ENCODE measurements at regions not wholly inside any gene's neighbourhood (a gene's known extent, or its start where the extent isn't known, plus 50 kb on each side); places are given as distances from the start of the nearest gene placed in this dataset.

GRCh38 chr4:12562021-12562420, 922.1 kb downstream of the RAB28 start:
- no peak for TF ChIP-seq EZH2 (IDR thresholded peaks at IDR 0.05; ENCODE audit: borderline replicate concordance, low read depth, low read length, poor library complexity, severe bottlenecking)
- TF ChIP-seq CTCF (conservative IDR thresholded peaks at IDR 0.05; ENCODE audit: low read depth, low read length): no peak
- Histone ChIP-seq H3K4me3 (ENCODE audit: low read depth, low read length, poor library complexity, severe bottlenecking) (no peak overlapping the region), H3K9me3 (ENCODE audit: low read depth, low read length, poor library complexity, severe bottlenecking) (peaks cover 29% of the 10 kb centered on the region), H3K4me1 (ENCODE audit: insufficient read depth, low read length, poor library complexity, severe bottlenecking) (no peaks in the 10 kb centered on the region), H3K36me3 (ENCODE audit: insufficient read depth, low read length, poor library complexity, severe bottlenecking) (no peaks in the 10 kb centered on the region), H3K27ac (ENCODE audit: low read depth, low read length, poor library complexity, severe bottlenecking) (no peak overlapping the region), H3K27me3 (replicated peaks; ENCODE audit: insufficient read depth, low read depth, low read length, poor library complexity) (no peaks in the 10 kb centered on the region)
- ChIA-PET CTCF (no interaction called here), POLR2A (ENCODE audit: low non-redundant PET) (no interaction called here)
- intact Hi-C loops (cut with micrococcal nuclease; ENCODE audit: unreplicated experiment): no loop called here
- no TSS peak for BruUV-seq (replicated peaks)
- DNase-seq (ENCODE audit: low spot score): no peak

- CTCF ChIA-PET: no interaction called here
- TF ChIP-seq CTCF (conservative IDR thresholded peaks at IDR 0.05; ENCODE audit: low read depth, low read length) (no peak), EZH2 (IDR thresholded peaks at IDR 0.05; ENCODE audit: borderline replicate concordance, low read depth, low read length, poor library complexity, severe bottlenecking) (no peak)
- intact Hi-C loops (cut with micrococcal nuclease; ENCODE audit: unreplicated experiment): no loop called here
- no TSS peak for BruUV-seq (replicated peaks)
- DNase-seq (ENCODE audit: low spot score): no peak
- Histone ChIP-seq H3K4me1 (ENCODE audit: insufficient read depth, low read length, poor library complexity, severe bottlenecking) (no peaks in the 10 kb centered on the region), H3K27ac (ENCODE audit: low read depth, low read length, poor library complexity, severe bottlenecking) (no peak overlapping the region), H3K36me3 (ENCODE audit: insufficient read depth, low read length, poor library complexity, severe bottlenecking) (no peaks in the 10 kb centered on the region), H3K27me3 (replicated peaks; ENCODE audit: insufficient read depth, low read depth, low read length, poor library complexity) (no peaks in the 10 kb centered on the region), H3K9me3 (ENCODE audit: low read depth, low read length, poor library complexity, severe bottlenecking) (peaks cover 31% of the 10 kb centered on the region), H3K4me3 (ENCODE audit: low read depth, low read length, poor library complexity, severe bottlenecking) (no peak overlapping the region)
- POLR2A ChIA-PET (ENCODE audit: low non-redundant PET): no interaction called here
Observed at GRCh38 chr4:12555011-12555410, 929.1 kb downstream of the RAB28 start.

- intact Hi-C loops (cut with micrococcal nuclease; ENCODE audit: unreplicated experiment): no loop called here
- TF ChIP-seq EZH2 (IDR thresholded peaks at IDR 0.05; ENCODE audit: borderline replicate concordance, low read depth, low read length, poor library complexity, severe bottlenecking): no peak
- TF ChIP-seq CTCF (conservative IDR thresholded peaks at IDR 0.05; ENCODE audit: low read depth, low read length): no peak
- Histone ChIP-seq H3K27ac (ENCODE audit: low read depth, low read length, poor library complexity, severe bottlenecking) (no peak overlapping the region), H3K4me1 (ENCODE audit: insufficient read depth, low read length, poor library complexity, severe bottlenecking) (no peaks in the 10 kb centered on the region), H3K9me3 (ENCODE audit: low read depth, low read length, poor library complexity, severe bottlenecking) (peaks cover 4% of the 10 kb centered on the region), H3K4me3 (ENCODE audit: low read depth, low read length, poor library complexity, severe bottlenecking) (no peak overlapping the region), H3K36me3 (ENCODE audit: insufficient read depth, low read length, poor library complexity, severe bottlenecking) (no peaks in the 10 kb centered on the region), H3K27me3 (replicated peaks; ENCODE audit: insufficient read depth, low read depth, low read length, poor library complexity) (no peaks in the 10 kb centered on the region)
- CTCF ChIA-PET: no interaction called here
- no TSS peak for BruUV-seq (replicated peaks)
- DNase-seq (ENCODE audit: low spot score): no peak
- POLR2A ChIA-PET (ENCODE audit: low non-redundant PET): no interaction called here
Observed at GRCh38 chr4:12548678-12549077, 935.5 kb downstream of the RAB28 start.

All from A673 (cell line).